VCaP (cell line): ENCODE measurements at regions not wholly inside any gene's neighbourhood (a gene's known extent, or its start where the extent isn't known, plus 50 kb on each side); places are given as distances from the start of the nearest gene placed in this dataset.
A peak's percentile ranks its signal among the peaks of the same experiment; 100 is the strongest.

Experiments
- H3K27ac ChIP-seq: fragments of 450-650 bp; 2 replicates; pipeline ENCODE4 v1.5.1; 2017
- TF ChIP-seq, protein P1 (sequence below): fragments of 450-650 bp; conservative IDR thresholded peaks from 2 replicates; pipeline ENCODE4 v1.5.1; 2017; ENCODE audit warnings: mild to moderate bottlenecking, moderate library complexity

DNA sequence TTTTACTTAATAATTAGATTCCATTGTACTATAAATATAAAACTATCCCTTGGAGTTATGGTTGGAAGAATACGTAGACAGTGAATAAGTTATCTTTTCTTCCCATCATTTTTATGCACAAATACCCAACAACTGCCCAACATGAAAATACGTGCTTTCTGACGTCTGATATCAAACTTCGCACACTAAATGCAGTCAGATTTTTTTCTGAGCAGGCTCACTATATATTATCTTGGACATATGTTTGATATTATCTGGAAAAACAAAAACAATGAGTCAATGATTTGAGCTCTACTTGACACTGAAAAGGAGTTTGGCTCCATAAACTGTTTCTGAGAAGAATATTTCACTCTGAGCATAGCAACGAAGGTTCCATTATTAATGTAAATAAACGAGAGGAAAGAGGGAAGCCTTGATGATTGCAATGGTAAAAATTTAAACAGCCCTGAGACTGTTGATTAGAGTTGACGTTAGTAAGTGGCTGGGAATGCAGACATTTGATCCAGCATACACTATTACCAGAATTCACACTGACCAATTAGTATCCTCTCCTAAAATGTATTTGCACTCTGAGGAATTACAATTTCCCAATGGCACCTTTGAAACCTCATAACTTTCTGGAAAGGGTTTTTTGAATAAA lies 1090.0 kb downstream of the EPHA7 start:
- no peak overlapping the region for H3K27ac ChIP-seq
- TF ChIP-seq, protein P1, sequence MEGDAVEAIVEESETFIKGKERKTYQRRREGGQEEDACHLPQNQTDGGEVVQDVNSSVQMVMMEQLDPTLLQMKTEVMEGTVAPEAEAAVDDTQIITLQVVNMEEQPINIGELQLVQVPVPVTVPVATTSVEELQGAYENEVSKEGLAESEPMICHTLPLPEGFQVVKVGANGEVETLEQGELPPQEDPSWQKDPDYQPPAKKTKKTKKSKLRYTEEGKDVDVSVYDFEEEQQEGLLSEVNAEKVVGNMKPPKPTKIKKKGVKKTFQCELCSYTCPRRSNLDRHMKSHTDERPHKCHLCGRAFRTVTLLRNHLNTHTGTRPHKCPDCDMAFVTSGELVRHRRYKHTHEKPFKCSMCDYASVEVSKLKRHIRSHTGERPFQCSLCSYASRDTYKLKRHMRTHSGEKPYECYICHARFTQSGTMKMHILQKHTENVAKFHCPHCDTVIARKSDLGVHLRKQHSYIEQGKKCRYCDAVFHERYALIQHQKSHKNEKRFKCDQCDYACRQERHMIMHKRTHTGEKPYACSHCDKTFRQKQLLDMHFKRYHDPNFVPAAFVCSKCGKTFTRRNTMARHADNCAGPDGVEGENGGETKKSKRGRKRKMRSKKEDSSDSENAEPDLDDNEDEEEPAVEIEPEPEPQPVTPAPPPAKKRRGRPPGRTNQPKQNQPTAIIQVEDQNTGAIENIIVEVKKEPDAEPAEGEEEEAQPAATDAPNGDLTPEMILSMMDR: no peak

DNA sequence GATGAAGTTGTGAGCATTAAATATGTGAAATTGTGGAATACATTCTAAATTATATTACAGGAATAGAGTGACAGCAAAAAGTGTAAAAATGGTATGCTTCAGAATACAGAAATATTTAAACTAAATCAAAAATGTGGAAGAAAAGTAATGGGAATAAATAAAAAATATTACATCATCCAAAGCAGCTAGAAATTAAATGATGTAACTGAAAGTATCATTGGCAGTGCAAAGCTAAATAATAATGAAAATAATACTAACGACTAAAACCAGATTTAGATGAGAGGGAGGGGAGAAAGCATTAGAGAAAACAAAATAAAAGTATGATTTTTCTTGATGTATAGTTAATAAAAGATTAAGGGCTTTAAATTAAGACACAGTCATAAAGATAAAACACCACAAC lies 1104.0 kb downstream of the EPHA7 start:
- H3K27ac ChIP-seq: no peak overlapping the region
- TF ChIP-seq, protein P1: no peak

DNA sequence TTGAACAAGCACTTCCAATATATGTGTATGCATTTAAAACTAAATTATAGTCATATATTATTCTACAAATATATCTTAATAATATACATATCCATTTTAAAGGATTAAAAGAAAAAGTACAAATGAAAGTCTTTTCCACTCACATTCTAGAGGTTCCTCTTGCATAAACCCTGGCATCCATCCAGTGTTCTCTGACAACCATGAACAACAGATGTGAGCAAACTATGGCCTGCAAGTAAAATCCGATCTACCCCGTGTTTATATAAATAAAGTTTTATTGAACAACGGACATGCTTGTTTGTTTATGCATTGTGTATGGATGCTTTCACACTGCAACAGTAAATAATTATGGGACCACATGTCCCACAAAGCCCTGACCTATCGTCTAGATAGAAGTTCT lies 1122.3 kb downstream of the EPHA7 start:
- TF ChIP-seq, protein P1: no peak
- H3K27ac ChIP-seq: no peak overlapping the region

DNA sequence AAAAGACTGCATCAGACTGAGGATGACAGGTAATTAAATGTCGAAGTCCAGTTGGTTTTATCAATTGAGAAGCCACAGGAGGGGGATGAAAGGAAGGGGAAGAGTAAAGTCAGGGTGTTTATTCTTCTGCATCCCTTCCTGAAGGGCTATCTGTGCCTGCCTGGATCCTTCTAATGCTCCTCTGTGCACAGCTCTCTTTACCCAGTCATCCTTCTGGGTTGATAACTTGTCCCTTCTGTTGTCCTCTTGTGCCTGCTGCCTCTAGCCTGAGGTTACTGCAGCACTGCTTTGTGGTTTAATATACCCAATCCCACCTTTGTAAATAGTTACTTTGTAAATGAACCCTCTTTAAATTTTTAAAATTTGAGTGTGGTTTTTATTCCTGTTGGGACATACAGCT lies 1127.3 kb downstream of the EPHA7 start:
- H3K27ac ChIP-seq: no peak overlapping the region
- TF ChIP-seq, protein P1: no peak

DNA sequence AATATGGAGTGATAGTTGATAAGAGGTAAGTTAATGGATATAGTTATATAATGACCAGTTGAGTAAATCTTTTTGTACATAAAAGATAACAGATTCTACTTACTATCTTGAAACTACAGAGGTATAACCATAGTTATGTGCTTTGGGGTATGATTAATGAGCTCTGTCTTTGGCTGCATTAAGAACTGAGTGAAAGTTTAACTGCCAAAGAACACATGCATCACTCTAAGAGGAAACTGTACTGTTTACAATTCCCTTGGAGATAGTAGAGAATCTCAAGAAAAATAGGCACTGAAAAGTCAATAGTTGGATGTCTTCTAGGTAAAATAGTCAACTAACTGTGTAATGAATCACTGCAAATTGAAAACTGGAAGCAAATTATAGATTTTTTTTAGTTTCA lies 1129.5 kb downstream of the EPHA7 start:
- TF ChIP-seq, protein P1: no peak
- H3K27ac ChIP-seq: peak overlapping the region; percentile 1; the same call in 1 of the 2 replicates

DNA sequence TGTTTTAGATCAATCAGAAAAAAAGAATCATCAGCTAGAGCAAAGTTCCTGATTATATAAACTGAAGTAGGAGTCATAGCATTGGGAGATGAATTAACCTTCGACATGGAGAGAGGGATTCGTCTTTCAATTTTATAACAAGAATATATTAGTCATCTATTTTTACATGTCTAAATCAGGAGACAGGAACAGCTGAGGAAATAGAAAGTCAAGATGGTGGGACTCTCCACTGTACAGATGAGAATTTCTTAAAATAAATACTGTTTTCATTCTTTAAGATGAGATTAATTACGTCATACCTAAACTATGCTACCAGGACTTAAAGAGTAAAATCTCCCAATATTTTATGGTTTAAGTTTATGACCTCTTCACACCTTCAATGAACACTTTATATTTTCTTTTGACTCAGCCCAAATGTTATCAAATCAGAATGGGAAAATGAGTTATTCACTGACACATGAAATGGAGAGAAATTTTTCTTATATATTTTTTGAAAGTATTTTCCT lies 1137.7 kb downstream of the EPHA7 start:
- TF ChIP-seq, protein P1: no peak
- H3K27ac ChIP-seq: no peak overlapping the region

DNA sequence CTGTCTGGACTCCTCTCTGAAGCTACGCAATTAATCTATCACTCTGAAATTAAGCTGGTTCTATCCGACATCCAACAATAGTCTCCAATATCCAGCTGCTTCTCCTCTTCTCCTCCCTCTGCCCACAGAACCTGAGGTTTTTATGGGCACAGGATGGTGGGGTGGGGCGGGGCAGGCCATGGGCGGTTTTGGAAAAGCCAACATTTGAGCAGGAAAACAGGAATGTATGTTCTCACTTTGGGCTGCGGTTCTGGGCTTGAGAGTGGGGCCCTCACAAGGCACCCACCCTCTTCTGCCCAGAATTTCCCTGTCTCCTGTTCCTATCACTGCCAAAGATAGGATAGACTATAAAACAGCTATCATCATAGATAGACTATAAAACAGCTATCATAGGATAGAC lies 1144.2 kb downstream of the EPHA7 start:
- TF ChIP-seq, protein P1: no peak
- no peak overlapping the region for H3K27ac ChIP-seq
